ENCODE measurements at regions not wholly inside any gene's neighbourhood (a gene's known extent, or its start where the extent isn't known, plus 50 kb on each side); places are given as distances from the start of the nearest gene placed in this dataset.

DNA sequence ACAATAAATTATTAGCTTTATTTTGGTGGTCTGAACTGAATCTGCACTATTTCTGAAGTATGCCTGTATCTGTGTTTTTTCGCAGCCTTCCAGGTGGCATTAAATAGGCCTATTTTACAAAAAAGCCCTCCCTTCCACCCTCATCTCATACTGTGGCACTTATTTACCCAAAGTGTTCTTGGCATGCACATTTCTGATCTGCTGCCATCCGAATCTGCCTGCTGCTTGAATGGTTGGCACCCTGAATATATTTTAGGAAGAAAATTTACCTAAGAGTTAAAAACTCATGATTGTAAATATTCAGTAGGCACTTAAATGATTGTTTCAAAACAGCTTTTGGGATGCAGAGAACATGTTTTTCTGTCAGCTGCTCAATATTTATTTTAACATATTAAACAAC lies 150.1 kb downstream of the SLC28A3 start:
- no peak for TF ChIP-seq CTCF (conservative IDR thresholded peaks at IDR 0.05; ENCODE audit: low read depth, low read length)
- TF ChIP-seq RAD21 (IDR thresholded peaks at IDR 0.05; ENCODE audit: low read length): no peak
- TF ChIP-seq, protein P1, sequence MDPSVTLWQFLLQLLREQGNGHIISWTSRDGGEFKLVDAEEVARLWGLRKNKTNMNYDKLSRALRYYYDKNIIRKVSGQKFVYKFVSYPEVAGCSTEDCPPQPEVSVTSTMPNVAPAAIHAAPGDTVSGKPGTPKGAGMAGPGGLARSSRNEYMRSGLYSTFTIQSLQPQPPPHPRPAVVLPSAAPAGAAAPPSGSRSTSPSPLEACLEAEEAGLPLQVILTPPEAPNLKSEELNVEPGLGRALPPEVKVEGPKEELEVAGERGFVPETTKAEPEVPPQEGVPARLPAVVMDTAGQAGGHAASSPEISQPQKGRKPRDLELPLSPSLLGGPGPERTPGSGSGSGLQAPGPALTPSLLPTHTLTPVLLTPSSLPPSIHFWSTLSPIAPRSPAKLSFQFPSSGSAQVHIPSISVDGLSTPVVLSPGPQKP (IDR thresholded peaks at IDR 0.05; ENCODE audit: borderline replicate concordance, low read depth, low read length): no peak
- no peak for TF ChIP-seq RFX5 (IDR thresholded peaks at IDR 0.05; ENCODE audit: low read depth, low read length)
- TF ChIP-seq CEBPB (IDR thresholded peaks at IDR 0.05; ENCODE audit: low read depth, low read length): no peak
- TF ChIP-seq MAZ (IDR thresholded peaks at IDR 0.05; ENCODE audit: borderline replicate concordance, low read depth, low read length): no peak
- TF ChIP-seq POLR2A (IDR thresholded peaks at IDR 0.05; ENCODE audit: low read depth, low read length): no peak
- TF ChIP-seq MXI1 (IDR thresholded peaks at IDR 0.05; ENCODE audit: borderline replicate concordance, low read depth, low read length): no peak
- TF ChIP-seq USF2 (IDR thresholded peaks at IDR 0.05; ENCODE audit: low read depth, low read length): no peak
- no peak for TF ChIP-seq FOS (IDR thresholded peaks at IDR 0.05; ENCODE audit: low read depth, low read length)
- no peak for TF ChIP-seq CHD1 (IDR thresholded peaks at IDR 0.05; ENCODE audit: low read depth, low read length)
